MM.1S (cell line): ENCODE measurements at regions not wholly inside any gene's neighbourhood (a gene's known extent, or its start where the extent isn't known, plus 50 kb on each side); places are given as distances from the start of the nearest gene placed in this dataset.

Experiments
- DNase-seq: peaks from one replicate; pipeline ENCODE4 v3.0.0-alpha.2; 2015
- H2AFZ ChIP-seq: fragments of 300-600 bp; sonication (generic); 2 replicates; pipeline ENCODE4 v1.6.0; 2016; ENCODE audit warnings: antibody characterized with exemption, low read length
- H3F3A ChIP-seq: fragments of 300-600 bp; sonication (generic); 2 replicates; pipeline ENCODE4 v1.6.1; 2016; ENCODE audit warnings: mild to moderate bottlenecking, antibody characterized with exemption, low read length, moderate library complexity, mixed read lengths; ENCODE audit not compliant: insufficient read depth
- H3K27ac ChIP-seq: fragments of 300-600 bp; sonication (generic); 2 replicates; pipeline ENCODE4 v1.5.1; 2016; ENCODE audit warnings: mild to moderate bottlenecking, low read length
- H3K27me3 ChIP-seq: fragments of 300-600 bp; sonication (generic); replicated peaks from 2 replicates; pipeline ENCODE4 v1.6.0; 2016; ENCODE audit warnings: low read length; ENCODE audit not compliant: insufficient read depth
- H3K36me3 ChIP-seq: fragments of 300-600 bp; sonication (generic); replicated peaks from 2 replicates; pipeline ENCODE4 v1.6.1; 2016; ENCODE audit warnings: mild to moderate bottlenecking, low read length, mixed read lengths; ENCODE audit not compliant: insufficient read depth
- H3K4me1 ChIP-seq: fragments of 300-600 bp; sonication (generic); 2 replicates; pipeline ENCODE4 v1.6.1; 2016; ENCODE audit warnings: low read length, mixed read lengths
- H3K4me2 ChIP-seq: fragments of 300-600 bp; sonication (generic); 2 replicates; pipeline ENCODE4 v1.6.0; 2016; ENCODE audit warnings: low read depth, low read length
- H3K4me3 ChIP-seq: fragments of 300-600 bp; sonication (generic); 2 replicates; pipeline ENCODE4 v1.5.1; 2016; ENCODE audit warnings: low read length, mixed read lengths
- H3K79me2 ChIP-seq: fragments of 300-600 bp; sonication (generic); 2 replicates; pipeline ENCODE4 v1.6.1; 2016; ENCODE audit warnings: mixed run types, low read length, mixed read lengths
- H3K9ac ChIP-seq: fragments of 300-600 bp; sonication (generic); 2 replicates; pipeline ENCODE4 v1.6.1; 2016; ENCODE audit warnings: low read length, mixed read lengths
- H3K9me2 ChIP-seq: fragments of 300-600 bp; sonication (generic); replicated peaks from 2 replicates; pipeline ENCODE4 v1.6.1; 2016; ENCODE audit warnings: mild to moderate bottlenecking, low read length, mixed read lengths; ENCODE audit not compliant: insufficient read depth
- H3K9me3 ChIP-seq: fragments of 300-600 bp; sonication (generic); replicated peaks from 2 replicates; pipeline ENCODE4 v1.6.1; 2016; ENCODE audit warnings: mild to moderate bottlenecking, low read length, mixed read lengths; ENCODE audit not compliant: insufficient read depth
- H4K20me1 ChIP-seq: fragments of 300-600 bp; sonication (generic); 2 replicates; pipeline ENCODE4 v1.6.1; 2016; ENCODE audit warnings: mild to moderate bottlenecking, low read length, moderate library complexity, mixed read lengths; ENCODE audit not compliant: insufficient read depth
- EZH2 ChIP-seq: fragments of 300-600 bp; sonication (generic); optimal IDR thresholded peaks from 2 replicates; pipeline ENCODE3; 2017; ENCODE audit warnings: low read depth, mild to moderate bottlenecking, antibody characterized with exemption, low read length, mixed read lengths
- EZH2phosphoT487 ChIP-seq: fragments of 300-600 bp; sonication (generic); IDR thresholded peaks from 2 replicates; pipeline ENCODE4 v1.6.1; 2018; ENCODE audit warnings: antibody characterized with exemption, low read length
- TF ChIP-seq, protein P1 (sequence below): fragments of 300-600 bp; sonication (generic); IDR thresholded peaks from 2 replicates; pipeline ENCODE4 v1.5.1; 2016; ENCODE audit warnings: antibody characterized with exemption, low read length, mixed read lengths

DNA sequence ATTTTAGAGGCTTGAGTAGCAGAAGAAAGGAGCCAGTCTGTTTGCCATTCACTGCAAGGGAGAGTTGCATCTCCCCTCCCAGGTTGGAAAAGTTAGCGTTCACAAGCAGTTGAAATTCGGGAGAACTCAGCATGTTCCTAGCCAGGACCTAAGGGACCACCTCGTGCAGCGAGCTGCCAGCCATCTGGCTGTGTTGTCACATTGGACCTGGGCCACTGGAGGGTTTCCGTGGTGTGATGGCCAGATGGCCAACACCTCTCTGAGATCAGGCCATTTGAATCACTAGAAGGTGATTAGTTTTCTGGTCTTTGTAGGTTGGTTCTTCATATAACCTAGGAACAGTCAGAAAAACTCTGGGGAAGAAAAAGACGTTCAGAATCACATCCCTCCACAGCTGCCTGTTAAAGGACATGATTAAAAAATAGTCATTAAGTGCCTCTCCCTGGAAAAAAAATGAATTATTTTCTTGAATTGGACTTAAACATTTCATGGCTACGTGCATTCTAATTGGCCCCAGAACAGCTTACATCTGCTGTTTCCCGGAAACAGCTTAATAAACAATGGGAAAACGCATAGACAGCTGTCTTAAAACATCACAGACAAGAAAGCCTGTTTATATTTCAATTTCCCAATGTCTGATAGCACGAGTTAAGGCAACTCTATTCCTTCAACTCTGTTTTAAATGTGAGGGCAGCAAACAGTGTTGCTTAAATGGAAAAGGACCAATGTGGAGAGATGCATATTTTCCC, 303.9 kb downstream of the TENT4A start:
- H3K79me2 ChIP-seq = no peaks in the 10 kb centered on the region
- no peaks in the 10 kb centered on the region for H3K4me1 ChIP-seq
- no peak for DNase-seq
- no peaks in the 10 kb centered on the region for H4K20me1 ChIP-seq
- no peaks in the 10 kb centered on the region for H3K9me3 ChIP-seq
- H3K9ac ChIP-seq = no peak overlapping the region
- no peak overlapping the region for H3K4me3 ChIP-seq
- H2AFZ ChIP-seq = no peak overlapping the region
- no peaks in the 10 kb centered on the region for H3K27me3 ChIP-seq
- TF ChIP-seq, protein P1, sequence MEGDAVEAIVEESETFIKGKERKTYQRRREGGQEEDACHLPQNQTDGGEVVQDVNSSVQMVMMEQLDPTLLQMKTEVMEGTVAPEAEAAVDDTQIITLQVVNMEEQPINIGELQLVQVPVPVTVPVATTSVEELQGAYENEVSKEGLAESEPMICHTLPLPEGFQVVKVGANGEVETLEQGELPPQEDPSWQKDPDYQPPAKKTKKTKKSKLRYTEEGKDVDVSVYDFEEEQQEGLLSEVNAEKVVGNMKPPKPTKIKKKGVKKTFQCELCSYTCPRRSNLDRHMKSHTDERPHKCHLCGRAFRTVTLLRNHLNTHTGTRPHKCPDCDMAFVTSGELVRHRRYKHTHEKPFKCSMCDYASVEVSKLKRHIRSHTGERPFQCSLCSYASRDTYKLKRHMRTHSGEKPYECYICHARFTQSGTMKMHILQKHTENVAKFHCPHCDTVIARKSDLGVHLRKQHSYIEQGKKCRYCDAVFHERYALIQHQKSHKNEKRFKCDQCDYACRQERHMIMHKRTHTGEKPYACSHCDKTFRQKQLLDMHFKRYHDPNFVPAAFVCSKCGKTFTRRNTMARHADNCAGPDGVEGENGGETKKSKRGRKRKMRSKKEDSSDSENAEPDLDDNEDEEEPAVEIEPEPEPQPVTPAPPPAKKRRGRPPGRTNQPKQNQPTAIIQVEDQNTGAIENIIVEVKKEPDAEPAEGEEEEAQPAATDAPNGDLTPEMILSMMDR = no peak
- TF ChIP-seq EZH2 (no peak), EZH2phosphoT487 (no peak)
- H3K9me2 ChIP-seq = no peaks in the 10 kb centered on the region
- H3F3A ChIP-seq = no peaks in the 10 kb centered on the region
- H3K36me3 ChIP-seq = no peaks in the 10 kb centered on the region
- no peak overlapping the region for H3K4me2 ChIP-seq
- no peak overlapping the region for H3K27ac ChIP-seq

DNA sequence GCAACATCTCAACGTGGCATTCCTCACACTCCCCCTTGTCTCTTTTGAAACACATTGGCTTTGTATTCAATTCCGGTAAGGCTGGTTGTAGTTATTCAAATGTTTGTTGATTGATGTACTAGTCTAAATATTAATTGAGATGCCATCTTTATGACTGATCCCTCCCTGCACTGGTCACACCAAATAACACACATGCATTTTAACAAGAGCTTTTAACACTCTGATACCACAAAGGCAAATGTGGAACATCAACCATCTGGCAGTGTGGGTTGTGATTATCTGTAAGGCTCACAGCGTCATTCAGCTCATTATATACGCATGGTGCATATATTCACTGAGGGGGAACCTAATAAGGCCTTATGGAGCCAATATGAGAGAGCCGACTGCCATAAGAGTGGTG, 305.0 kb downstream of the TENT4A start:
- TF ChIP-seq EZH2 = no peak
- TF ChIP-seq, protein P1 = no peak
- Histone ChIP-seq H3K4me1 (no peaks in the 10 kb centered on the region), H3K9me3 (no peaks in the 10 kb centered on the region), H3K79me2 (no peaks in the 10 kb centered on the region), H3K9ac (no peak overlapping the region), H3K4me2 (no peak overlapping the region), H3K9me2 (no peaks in the 10 kb centered on the region), H3K4me3 (no peak overlapping the region), H3K27me3 (no peaks in the 10 kb centered on the region), H2AFZ (no peak overlapping the region), H3K36me3 (no peaks in the 10 kb centered on the region), H3K27ac (no peak overlapping the region), H3F3A (no peaks in the 10 kb centered on the region), H4K20me1 (no peaks in the 10 kb centered on the region)
- DNase-seq = no peak

- Histone ChIP-seq H3K79me2 (no peaks in the 10 kb centered on the region), H2AFZ (no peak overlapping the region), H4K20me1 (no peaks in the 10 kb centered on the region), H3K27ac (no peak overlapping the region), H3K9me3 (no peaks in the 10 kb centered on the region), H3K9me2 (no peaks in the 10 kb centered on the region), H3K36me3 (no peaks in the 10 kb centered on the region), H3K9ac (no peak overlapping the region), H3K4me3 (no peak overlapping the region), H3K4me1 (no peaks in the 10 kb centered on the region), H3K27me3 (no peaks in the 10 kb centered on the region), H3F3A (no peaks in the 10 kb centered on the region), H3K4me2 (no peak overlapping the region)
- TF ChIP-seq EZH2 (no peak), EZH2phosphoT487 (no peak)
- TF ChIP-seq, protein P1 = no peak
- no peak for DNase-seq
Measured at GRCh38 chr5:7018601-7019000, 305.4 kb downstream of the TENT4A start.
